Renal cortex interstitium (tissue), 11 donors: ENCODE measurements at regions not wholly inside any gene's neighbourhood (a gene's known extent, or its start where the extent isn't known, plus 50 kb on each side); places are given as distances from the start of the nearest gene placed in this dataset.
A peak's percentile ranks its signal among the peaks of the same experiment; 100 is the strongest.

Experiments used
- DNase-seq, 11 donors: peaks; one replicate each; pipeline ENCODE4 v3.0.0-alpha.2; 2013; ENCODE audit warnings: low read depth in 9 of 11, low spot score in 4 of 11; ENCODE audit errors: extremely low read depth in 1 of 11

GRCh38 chr4:19123681-19124080 is 1102.1 kb upstream of the LCORL start:
- DNase-seq: peak in 2 of 11 donors; percentile 1 to 24

GRCh38 chr4:19119904-19120560 is 1098.5 kb upstream of the LCORL start:
- no peak for DNase-seq

- DNase-seq: no peak
Measured at GRCh38 chr4:19117022-19117421, 1095.5 kb upstream of the LCORL start.

GRCh38 chr4:19104176-19104575 is 1082.6 kb upstream of the LCORL start:
- no peak for DNase-seq

- no peak for DNase-seq
Measured at GRCh38 chr4:19095491-19096046, 1074.0 kb upstream of the LCORL start.

GRCh38 chr4:19093951-19094350 is 1072.4 kb upstream of the LCORL start:
- DNase-seq: no peak

GRCh38 chr4:19092797-19093196 is 1071.2 kb upstream of the LCORL start:
- no peak for DNase-seq

- DNase-seq: peak in 3 of 11 donors; percentile 5 to 26 (median 8)
Measured at GRCh38 chr4:19074036-19074435, 1052.5 kb upstream of the LCORL start.

GRCh38 chr4:19063662-19064061 is 1042.1 kb upstream of the LCORL start:
- no peak for DNase-seq

- DNase-seq: no peak
Measured at GRCh38 chr4:19054916-19055315, 1033.4 kb upstream of the LCORL start.

- peak in 3 of 11 donors; percentile 13 to 45 (median 41) for DNase-seq
Measured at GRCh38 chr4:19051831-19052230, 1030.3 kb upstream of the LCORL start.

- no peak for DNase-seq
Measured at GRCh38 chr4:19047279-19047880, 1025.8 kb upstream of the LCORL start.

- DNase-seq: no peak
Measured at GRCh38 chr4:19039816-19040215, 1018.3 kb upstream of the LCORL start.

- no peak for DNase-seq
Measured at GRCh38 chr4:19038231-19038630, 1016.7 kb upstream of the LCORL start.

GRCh38 chr4:19033816-19034733 is 1012.5 kb upstream of the LCORL start:
- DNase-seq: no peak

- DNase-seq: no peak
Measured at GRCh38 chr4:19030536-19030935, 1009.0 kb upstream of the LCORL start.

GRCh38 chr4:19030048-19030447 is 1008.5 kb upstream of the LCORL start:
- peak in 6 of 11 donors; percentile 30 to 63 (median 45) for DNase-seq

- no peak for DNase-seq
Measured at GRCh38 chr4:19026281-19026680, 1004.7 kb upstream of the LCORL start.

GRCh38 chr4:19025031-19025430 is 1003.5 kb upstream of the LCORL start:
- no peak for DNase-seq

GRCh38 chr4:19024047-19024446 is 1002.5 kb upstream of the LCORL start:
- DNase-seq: no peak
